Transverse colon (tissue), 4 donors: ENCODE measurements at regions not wholly inside any gene's neighbourhood (a gene's known extent, or its start where the extent isn't known, plus 50 kb on each side); places are given as distances from the start of the nearest gene placed in this dataset.

Source experiments
- DNase-seq: peaks from one replicate; pipeline ENCODE4 v3.0.0-alpha.2; 2019
- H3K27ac ChIP-seq, 4 donors: fragments of 200-600 bp; sonication (generic); 2 replicates each; pipeline ENCODE4 v1.5.1; 2016 to 2018; ENCODE audit warnings: inconsistent platforms in 4 of 4
- H3K27me3 ChIP-seq: fragments of 200-600 bp; sonication (generic); 2 replicates; pipeline ENCODE4 v1.5.1; 2017; ENCODE audit warnings: inconsistent platforms
- H3K36me3 ChIP-seq, 4 donors: fragments of 200-600 bp; sonication (generic); 2 replicates each; pipeline ENCODE4 v1.5.1; 2017 to 2019; ENCODE audit warnings: inconsistent platforms in 4 of 4
- H3K4me1 ChIP-seq, 4 donors: fragments of 200-600 bp; sonication (generic); 2 replicates each; pipeline ENCODE4 v1.5.1; 2017 to 2020; ENCODE audit warnings: inconsistent platforms in 4 of 4
- H3K4me3 ChIP-seq, 4 donors: fragments of 200-600 bp; sonication (generic); 1 replicate in 1 of 4; 2 replicates in 3 of 4; pipeline versions ENCODE4 v1.5.1 to v1.6.1; 2017 to 2019; ENCODE audit warnings: inconsistent platforms in 4 of 4
- H3K9me3 ChIP-seq, 2 donors: fragments of 200-600 bp; sonication (generic); 2 replicates each; pipeline ENCODE4 v1.5.1; 2017 to 2019; ENCODE audit warnings: inconsistent platforms in 2 of 2
- CTCF ChIP-seq, 5 experiments: fragments of 200-600 bp in 3 of 5; fragments of 450-650 bp in 2 of 5; sonication (generic) in 3 of 5; IDR thresholded peaks; 1 replicate in 2 of 5; 2 replicates in 3 of 5; pipeline ENCODE4 v1.5.1; 2016 to 2017; ENCODE audit warnings: antibody characterized with exemption in 5 of 5, inconsistent platforms in 3 of 5, mild to moderate bottlenecking in 2 of 5, moderate library complexity in 1 of 5
- EP300 ChIP-seq: sonication (generic); formaldehyde crosslinking; IDR thresholded peaks from one replicate; pipeline ENCODE4 v1.6.1; 2017; ENCODE audit warnings: antibody characterized with exemption, low read depth
- POLR2A ChIP-seq: fragments of 450-650 bp; IDR thresholded peaks from one replicate; pipeline ENCODE4 v1.6.1; 2016; ENCODE audit warnings: antibody characterized with exemption, mild to moderate bottlenecking, moderate library complexity
- POLR2AphosphoS5 ChIP-seq, 3 donors: sonication (generic); formaldehyde crosslinking; IDR thresholded peaks; one replicate each; pipeline ENCODE4 v1.6.1; 2016; ENCODE audit warnings: antibody characterized with exemption in 3 of 3
- WGBS, 2 donors: methylation state at CpG; one replicate each; pipeline ENCODE4 v1.1.5; 2018; ENCODE audit warnings: low coverage in 1 of 2; 5-methylcytosine and 5-hydroxymethylcytosine counted together
- in situ Hi-C, 4 donors: fragments of 200-750 bp; cut with MboI; loops; one replicate each; pipeline versions ENCODE4 v1.15.0 to v1.15.1; 2017; ENCODE audit warnings: low sequenced_read_pairs in 3 of 4, low pct_ligation_motif_present in 1 of 4, low pct_unique_long_range_greater_than_20kb in 1 of 4
- intact Hi-C: fragments of 100-400 bp; cut with DNase I; formaldehyde crosslinking; loops from one replicate; pipeline ENCODE4 v1.15.1; 2023; ENCODE audit warnings: low total_unique reads

GRCh38 chr9:135345775-135346433 is 133.7 kb upstream of the PPP1R26 start:
- 59 to 61% methylated on average over 7 to 20 of the region's 23 CpGs for WGBS, 2 donors
- H3K4me3 ChIP-seq: no peak overlapping the region
- DNase-seq: no peak
- TF ChIP-seq POLR2A (no peak), EP300 (no peak), POLR2AphosphoS5 (IDR thresholded peaks at IDR 0.05) (no peak), CTCF (IDR thresholded peaks at IDR 0.05) (no peak)
- H3K9me3 ChIP-seq: no peaks in the 10 kb centered on the region
- intact Hi-C loops (no loop called here), in situ Hi-C loops (loop anchor here in 3 of 4 donors (10.0 to 25.0 kb wide), 2 partner anchors 259 to 261 kb away; partner anchors contain the start of gene OLFM1 (in 3 of the 3))
- H3K4me1 ChIP-seq: no peaks in the 10 kb centered on the region
- H3K27ac ChIP-seq: no peak overlapping the region
- no peaks in the 10 kb centered on the region for H3K36me3 ChIP-seq
- peaks cover 34% of the 10 kb centered on the region for H3K27me3 ChIP-seq

- Histone ChIP-seq H3K9me3 (no peaks in the 10 kb centered on the region), H3K27ac (no peak overlapping the region), H3K36me3 (no peaks in the 10 kb centered on the region), H3K27me3 (peaks cover 41% of the 10 kb centered on the region), H3K4me1 (no peaks in the 10 kb centered on the region), H3K4me3 (no peak overlapping the region)
- TF ChIP-seq EP300 (no peak), POLR2A (no peak), CTCF (IDR thresholded peaks at IDR 0.05) (no peak), POLR2AphosphoS5 (IDR thresholded peaks at IDR 0.05) (no peak)
- in situ Hi-C loops (loop anchor here in 3 of 4 donors (10.0 to 25.0 kb wide), 2 partner anchors 259 to 262 kb away; partner anchors contain the start of gene OLFM1 (in 3 of the 3)), intact Hi-C loops (no loop called here)
- WGBS, 2 donors: 72% methylated on average over 16 of the region's 16 CpGs; no CpG with 5 or more reads in 1 of the 2 donors
- no peak for DNase-seq
These were observed 133.0 kb upstream of the PPP1R26 start for GRCh38 chr9:135346438-135347050.

- no peaks in the 10 kb centered on the region for H3K4me1 ChIP-seq
- in situ Hi-C loops: loop anchor here in 3 of 4 donors (10.0 to 25.0 kb wide), 2 partner anchors 260 to 263 kb away; partner anchors contain the start of gene OLFM1 (in 3 of the 3)
- H3K27ac ChIP-seq: no peak overlapping the region
- intact Hi-C loops: no loop called here
- H3K4me3 ChIP-seq: no peak overlapping the region
- H3K27me3 ChIP-seq: peaks cover 42% of the 10 kb centered on the region
- no peaks in the 10 kb centered on the region for H3K36me3 ChIP-seq
- 81% methylated on average over 12 of the region's 14 CpGs; no CpG with 5 or more reads in 1 of the 2 donors for WGBS, 2 donors
- no peaks in the 10 kb centered on the region for H3K9me3 ChIP-seq
- no peak for DNase-seq
- TF ChIP-seq POLR2AphosphoS5 (IDR thresholded peaks at IDR 0.05): no peak
- TF ChIP-seq POLR2A: no peak
- TF ChIP-seq EP300: no peak
- TF ChIP-seq CTCF (IDR thresholded peaks at IDR 0.05): no peak
These were observed 132.1 kb upstream of the PPP1R26 start for GRCh38 chr9:135347461-135347860.

- DNase-seq: no peak
- Histone ChIP-seq H3K4me3 (no peak overlapping the region), H3K9me3 (no peaks in the 10 kb centered on the region), H3K4me1 (no peaks in the 10 kb centered on the region), H3K36me3 (no peaks in the 10 kb centered on the region), H3K27me3 (peaks cover 38% of the 10 kb centered on the region), H3K27ac (no peak overlapping the region)
- intact Hi-C loops: no loop called here
- 81% methylated on average over 20 of the region's 23 CpGs; no CpG with 5 or more reads in 1 of the 2 donors for WGBS, 2 donors
- TF ChIP-seq POLR2AphosphoS5 (IDR thresholded peaks at IDR 0.05) (no peak), EP300 (no peak), POLR2A (no peak), CTCF (IDR thresholded peaks at IDR 0.05) (no peak)
- in situ Hi-C loops: loop anchor here in 3 of 4 donors (10.0 to 25.0 kb wide), 2 partner anchors 261 to 263 kb away; partner anchors contain the start of gene OLFM1 (in 3 of the 3)
These were observed 131.3 kb upstream of the PPP1R26 start for GRCh38 chr9:135348076-135348787.
